AG10803 (cell line): ENCODE measurements at regions not wholly inside any gene's neighbourhood (a gene's known extent, or its start where the extent isn't known, plus 50 kb on each side); places are given as distances from the start of the nearest gene placed in this dataset.
A peak's percentile ranks its signal among the peaks of the same experiment; 100 is the strongest.

Experiments used
- DNase-seq: peaks from one replicate; pipeline ENCODE4 v3.0.0; 2010; ENCODE audit warnings: low read depth
- H3K4me3 ChIP-seq: 2 replicates; pipeline ENCODE4 v1.5.1; 2011; ENCODE audit warnings: mild to moderate bottlenecking, low read length, control low read depth
- CTCF ChIP-seq: conservative IDR thresholded peaks from 2 replicates; pipeline ENCODE4 v1.5.1; 2011; ENCODE audit warnings: mild to moderate bottlenecking, low read length, control low read depth, inconsistent platforms

- H3K4me3 ChIP-seq = no peak overlapping the region
- TF ChIP-seq CTCF = no peak
- no peak for DNase-seq
Observed at GRCh38 chr11:35066030-35066429, 72.9 kb upstream of the CD44 start.

DNA sequence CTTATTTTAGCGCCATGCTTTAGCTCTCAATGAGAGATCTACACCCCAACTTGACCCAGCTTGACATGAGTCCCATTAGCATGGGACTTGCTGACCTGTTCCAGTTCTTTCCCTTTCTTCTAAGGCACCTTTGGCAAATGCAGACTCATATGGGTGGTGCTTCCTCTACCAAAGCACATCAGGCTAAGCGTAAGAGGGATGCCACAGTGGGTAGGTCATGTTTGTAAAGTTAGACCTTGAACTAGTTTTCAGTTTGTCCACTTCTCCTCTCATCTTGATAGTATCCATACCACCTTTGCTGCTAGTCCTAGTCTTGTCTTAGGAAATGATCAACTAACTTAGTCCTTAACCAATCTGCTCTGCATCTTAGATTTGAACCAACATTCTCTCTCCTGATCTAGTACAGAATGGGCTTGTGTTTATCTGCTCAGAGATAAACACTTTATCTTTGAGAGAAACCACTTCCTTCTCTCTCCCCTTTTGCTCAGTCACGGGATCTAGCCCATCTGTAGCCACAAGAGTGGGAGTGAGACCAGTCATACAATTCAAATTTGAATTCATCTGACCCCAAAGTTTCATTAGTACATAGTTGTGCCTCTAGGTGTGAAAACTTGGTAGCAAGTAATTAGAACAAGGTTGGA is 72.1 kb upstream of the CD44 start:
- H3K4me3 ChIP-seq = no peak overlapping the region
- TF ChIP-seq CTCF = no peak
- no peak for DNase-seq

- TF ChIP-seq CTCF = no peak
- H3K4me3 ChIP-seq = no peak overlapping the region
- DNase-seq = no peak
Observed at GRCh38 chr11:35071722-35072121, 67.2 kb upstream of the CD44 start.

- DNase-seq = peak; percentile 70
- no peak for TF ChIP-seq CTCF
- no peak overlapping the region for H3K4me3 ChIP-seq
Observed at GRCh38 chr11:35073691-35074419, 65.1 kb upstream of the CD44 start.

- no peak for DNase-seq
- H3K4me3 ChIP-seq = no peak overlapping the region
- TF ChIP-seq CTCF = no peak
Observed at GRCh38 chr11:35076201-35077100, 62.5 kb upstream of the CD44 start.

DNA sequence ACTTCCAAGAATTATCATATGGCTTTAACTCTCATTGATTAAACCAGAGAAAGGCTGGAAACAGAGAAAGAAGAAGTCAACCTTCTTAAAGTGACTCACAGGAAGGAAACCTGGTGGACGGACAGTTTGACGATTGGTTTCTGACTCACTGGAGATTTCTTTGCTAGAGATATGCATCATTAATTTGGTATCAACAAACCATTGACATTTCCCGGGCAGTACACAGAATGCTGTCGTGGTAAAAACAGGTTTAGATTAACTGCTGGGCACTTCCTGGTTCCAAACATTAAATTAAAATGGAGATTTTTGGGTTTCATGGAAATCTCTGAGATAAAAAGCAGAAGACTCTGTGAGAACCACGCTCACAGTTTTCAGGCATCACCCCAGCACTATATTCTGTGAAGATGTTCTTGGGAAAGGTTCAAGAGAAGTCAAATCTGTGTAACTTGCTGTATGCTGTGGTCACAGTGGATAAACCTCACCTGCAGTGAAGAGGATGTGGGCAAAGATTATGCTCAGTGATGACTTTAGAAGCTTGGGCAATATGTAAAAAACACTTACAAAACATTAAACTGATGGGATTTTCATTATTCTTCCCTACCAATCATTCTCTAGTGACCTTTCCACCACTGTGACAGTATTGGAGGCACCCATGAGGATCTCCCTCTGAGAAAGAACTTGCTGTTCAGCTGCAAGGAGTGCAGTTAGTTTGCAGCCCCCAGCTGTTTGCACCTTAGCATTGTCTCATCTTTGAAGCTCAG is 61.1 kb upstream of the CD44 start:
- no peak for TF ChIP-seq CTCF
- H3K4me3 ChIP-seq = no peak overlapping the region

More for the DNA sequence above, 61.1 kb upstream of the CD44 start:
- DNase-seq = peak; percentile 52
